Peyer's patch (tissue), 4 donors: ENCODE measurements at regions not wholly inside any gene's neighbourhood (a gene's known extent, or its start where the extent isn't known, plus 50 kb on each side); places are given as distances from the start of the nearest gene placed in this dataset.
"Not testable (repeated sequence)": the region's sequence is repeated elsewhere in the genome, so short reads cannot be mapped to it uniquely, and the experiment has no call there.

ENCODE experiments used
- DNase-seq, 3 donors: peaks; one replicate each; pipeline ENCODE4 v3.0.0-alpha.2; 2017 to 2019
- H3K27ac ChIP-seq, 4 donors: fragments of 200-600 bp; sonication (generic); one replicate each; pipeline ENCODE4 v1.5.1; 2016 to 2019
- H3K27me3 ChIP-seq, 2 donors: fragments of 200-600 bp; sonication (generic); one replicate each; pipeline ENCODE4 v1.5.1; 2019
- H3K36me3 ChIP-seq, 3 donors: fragments of 200-600 bp; sonication (generic); one replicate each; pipeline ENCODE4 v1.5.1; 2016 to 2019
- H3K4me1 ChIP-seq, 4 donors: fragments of 200-600 bp; sonication (generic); one replicate each; pipeline ENCODE4 v1.5.1; 2016 to 2019
- H3K4me3 ChIP-seq, 4 donors: fragments of 200-600 bp; sonication (generic); 1 replicate in 3 of 4; 2 replicates in 1 of 4; pipeline ENCODE4 v1.5.1; 2016 to 2019; ENCODE audit warnings: mild to moderate bottlenecking in 1 of 4
- H3K9me3 ChIP-seq, 4 donors: fragments of 200-600 bp; sonication (generic); one replicate each; pipeline ENCODE4 v1.5.1; 2016 to 2019; ENCODE audit warnings: mild to moderate bottlenecking in 1 of 4
- CTCF ChIP-seq, 6 experiments: fragments of 450-650 bp in 4 of 6; fragments of 200-600 bp in 2 of 6; sonication (generic) in 1 of 6; IDR thresholded peaks; one replicate each; pipeline ENCODE4 v1.5.1; 2017 to 2019; ENCODE audit warnings: antibody characterized with exemption in 6 of 6, mild to moderate bottlenecking in 3 of 6, moderate library complexity in 1 of 6
- POLR2A ChIP-seq, 2 donors: fragments of 450-650 bp; IDR thresholded peaks; one replicate each; pipeline ENCODE4 v1.5.1; 2017; ENCODE audit warnings: antibody characterized with exemption in 2 of 2, mild to moderate bottlenecking in 2 of 2, moderate library complexity in 2 of 2

GRCh38 chr6:14294270-14294951 lies 176.8 kb downstream of the CD83 start:
- Histone ChIP-seq H3K9me3 (no peaks in the 10 kb centered on the region), H3K36me3 (no peaks in the 10 kb centered on the region), H3K4me1 (no peaks in the 10 kb centered on the region), H3K27ac (no peak overlapping the region), H3K4me3 (no peak overlapping the region), H3K27me3 (no peaks in the 10 kb centered on the region)
- TF ChIP-seq CTCF (IDR thresholded peaks at IDR 0.05): no peak
- no peak for TF ChIP-seq POLR2A (IDR thresholded peaks at IDR 0.05)
- no peak for DNase-seq

GRCh38 chr6:14296698-14297097 lies 179.1 kb downstream of the CD83 start:
- not testable (repeated sequence) for DNase-seq, H3K36me3 ChIP-seq, H3K27ac ChIP-seq, H3K4me1 ChIP-seq, H3K4me3 ChIP-seq, H3K9me3 ChIP-seq, H3K27me3 ChIP-seq

- not testable (repeated sequence) for H3K9me3 ChIP-seq, H3K4me3 ChIP-seq, H3K27me3 ChIP-seq, H3K27ac ChIP-seq, H3K36me3 ChIP-seq, H3K4me1 ChIP-seq, DNase-seq
These were observed 179.5 kb downstream of the CD83 start for GRCh38 chr6:14297118-14297517.

GRCh38 chr6:14300189-14300588 lies 182.6 kb downstream of the CD83 start:
- H3K4me1 ChIP-seq, H3K27me3 ChIP-seq, H3K4me3 ChIP-seq, H3K36me3 ChIP-seq, H3K9me3 ChIP-seq, H3K27ac ChIP-seq, DNase-seq: not testable (repeated sequence)

GRCh38 chr6:14300721-14301120 lies 183.1 kb downstream of the CD83 start:
- not testable (repeated sequence) for H3K27ac ChIP-seq, H3K9me3 ChIP-seq, H3K36me3 ChIP-seq, H3K27me3 ChIP-seq, DNase-seq, H3K4me1 ChIP-seq, H3K4me3 ChIP-seq

DNA sequence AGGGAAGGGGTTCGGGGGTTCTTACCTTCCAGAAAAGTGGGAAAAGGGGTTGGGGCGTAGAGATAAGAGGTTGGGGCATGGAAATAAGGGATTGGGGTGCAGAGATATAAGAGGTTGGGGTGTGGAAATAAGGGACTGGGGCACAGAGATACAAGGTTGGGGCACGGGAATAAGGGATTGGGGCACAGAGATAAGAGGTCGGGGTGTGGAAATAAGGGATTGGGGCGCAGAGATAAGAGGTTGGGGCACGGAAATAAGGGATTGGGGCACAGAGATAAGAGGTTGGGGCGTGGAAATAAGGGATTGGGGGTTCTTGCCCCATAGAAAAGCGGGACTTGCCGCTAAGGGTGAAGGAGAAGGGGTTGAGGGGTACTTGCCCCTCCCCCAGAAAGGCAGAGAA lies 183.9 kb downstream of the CD83 start:
- not testable (repeated sequence) for H3K4me1 ChIP-seq, H3K27ac ChIP-seq, H3K9me3 ChIP-seq, H3K4me3 ChIP-seq, H3K27me3 ChIP-seq, H3K36me3 ChIP-seq, DNase-seq

GRCh38 chr6:14305131-14305530 lies 187.6 kb downstream of the CD83 start:
- no peak overlapping the region for H3K4me3 ChIP-seq
- TF ChIP-seq CTCF (IDR thresholded peaks at IDR 0.05) (no peak), POLR2A (IDR thresholded peaks at IDR 0.05) (no peak)
- H3K27me3 ChIP-seq: no peaks in the 10 kb centered on the region
- H3K4me1 ChIP-seq: no peaks in the 10 kb centered on the region
- no peak overlapping the region for H3K27ac ChIP-seq
- H3K36me3 ChIP-seq: no peaks in the 10 kb centered on the region
- DNase-seq: no peak
- H3K9me3 ChIP-seq: no peaks in the 10 kb centered on the region

- no peaks in the 10 kb centered on the region for H3K9me3 ChIP-seq
- no peaks in the 10 kb centered on the region for H3K4me1 ChIP-seq
- DNase-seq: no peak
- TF ChIP-seq CTCF (IDR thresholded peaks at IDR 0.05) (no peak), POLR2A (IDR thresholded peaks at IDR 0.05) (no peak)
- H3K4me3 ChIP-seq: no peak overlapping the region
- no peak overlapping the region for H3K27ac ChIP-seq
- no peaks in the 10 kb centered on the region for H3K27me3 ChIP-seq
- no peaks in the 10 kb centered on the region for H3K36me3 ChIP-seq
These were observed 188.1 kb downstream of the CD83 start for GRCh38 chr6:14305624-14306023.
